GM19452 (cell line): ENCODE measurements at regions not wholly inside any gene's neighbourhood (a gene's known extent, or its start where the extent isn't known, plus 50 kb on each side); places are given as distances from the start of the nearest gene placed in this dataset.

Experiments used
- ATAC-seq: cut with Tn5 transposase; IDR thresholded peaks from one replicate; pipeline ENCODE4 v1.9.1; 2021; ENCODE audit not compliant: unreplicated experiment

GRCh38 chr7:15867441-15867840 lies 181.0 kb upstream of the MEOX2 start:
- no peak for ATAC-seq

GRCh38 chr7:15866753-15867152 lies 180.3 kb upstream of the MEOX2 start:
- ATAC-seq: no peak

- no peak for ATAC-seq
Observed at GRCh38 chr7:15864626-15864991, 178.1 kb upstream of the MEOX2 start.

DNA sequence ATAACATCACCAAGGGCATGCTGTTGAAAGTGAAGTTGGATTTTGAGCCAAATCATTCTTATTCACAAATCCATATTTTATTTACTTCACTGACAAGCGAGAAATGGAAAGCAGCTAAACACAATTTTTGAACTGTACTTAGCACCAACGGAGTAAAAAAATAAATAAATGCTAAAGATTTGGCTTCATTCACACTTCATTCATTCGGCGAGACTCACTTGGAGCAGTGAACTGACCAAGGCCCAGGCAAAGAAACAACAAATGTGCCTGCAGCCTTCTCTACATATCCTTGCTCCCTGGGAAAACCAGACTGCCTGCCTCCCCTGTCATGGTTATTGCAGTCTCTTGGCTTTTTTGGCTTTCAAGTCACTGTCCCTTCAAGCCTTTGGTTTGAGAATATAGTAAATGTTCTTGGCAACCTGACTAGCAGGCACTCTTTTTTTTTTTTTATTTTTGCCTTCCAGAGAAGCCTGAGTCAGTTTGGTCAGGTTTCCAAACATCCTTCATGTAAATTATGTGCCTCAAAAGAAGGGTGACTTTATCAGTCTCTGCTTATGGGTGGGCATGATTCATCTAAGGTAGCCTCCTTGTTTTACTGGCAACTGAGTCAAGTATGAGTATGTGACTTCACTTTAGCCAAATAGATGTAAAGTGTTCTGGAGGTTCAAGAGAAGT lies 177.6 kb upstream of the MEOX2 start:
- ATAC-seq: no peak

GRCh38 chr7:15862781-15863165 lies 176.3 kb upstream of the MEOX2 start:
- ATAC-seq: no peak

DNA sequence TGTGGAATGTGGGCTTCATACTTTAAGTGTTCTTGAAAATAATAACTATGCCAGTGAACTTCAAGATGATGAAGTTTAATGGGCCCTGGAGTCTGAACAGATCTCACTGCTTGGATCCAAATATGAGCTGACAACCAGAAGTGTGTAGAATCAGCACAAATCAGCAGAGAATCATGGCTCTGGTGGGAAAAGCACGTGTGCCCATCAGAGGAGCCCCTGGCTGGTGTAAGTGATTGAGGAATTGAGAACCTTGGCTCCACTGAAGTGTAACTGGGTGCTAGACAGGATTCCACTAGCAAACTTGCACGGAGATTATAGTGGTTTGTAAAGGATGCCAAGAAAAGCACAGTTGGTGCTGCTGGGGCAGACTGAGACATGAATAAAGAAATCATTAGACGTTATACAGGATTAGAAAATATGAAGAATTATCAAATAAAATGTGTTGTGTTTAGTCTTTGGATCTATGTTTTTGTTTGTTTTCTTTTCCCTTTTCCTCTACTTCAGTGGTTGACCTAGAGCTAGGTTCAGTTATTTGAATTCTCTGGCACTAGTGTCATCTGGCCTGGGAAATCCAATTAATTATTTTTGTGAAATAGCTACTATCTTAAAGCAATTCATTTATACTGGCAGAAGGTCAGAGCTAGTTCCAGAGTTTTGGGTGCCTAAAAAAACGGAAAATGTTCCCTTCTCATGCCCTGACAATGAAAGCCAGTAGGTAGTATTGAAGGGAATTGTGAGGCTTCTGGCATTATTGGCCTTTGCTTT lies 175.7 kb upstream of the MEOX2 start:
- no peak for ATAC-seq

DNA sequence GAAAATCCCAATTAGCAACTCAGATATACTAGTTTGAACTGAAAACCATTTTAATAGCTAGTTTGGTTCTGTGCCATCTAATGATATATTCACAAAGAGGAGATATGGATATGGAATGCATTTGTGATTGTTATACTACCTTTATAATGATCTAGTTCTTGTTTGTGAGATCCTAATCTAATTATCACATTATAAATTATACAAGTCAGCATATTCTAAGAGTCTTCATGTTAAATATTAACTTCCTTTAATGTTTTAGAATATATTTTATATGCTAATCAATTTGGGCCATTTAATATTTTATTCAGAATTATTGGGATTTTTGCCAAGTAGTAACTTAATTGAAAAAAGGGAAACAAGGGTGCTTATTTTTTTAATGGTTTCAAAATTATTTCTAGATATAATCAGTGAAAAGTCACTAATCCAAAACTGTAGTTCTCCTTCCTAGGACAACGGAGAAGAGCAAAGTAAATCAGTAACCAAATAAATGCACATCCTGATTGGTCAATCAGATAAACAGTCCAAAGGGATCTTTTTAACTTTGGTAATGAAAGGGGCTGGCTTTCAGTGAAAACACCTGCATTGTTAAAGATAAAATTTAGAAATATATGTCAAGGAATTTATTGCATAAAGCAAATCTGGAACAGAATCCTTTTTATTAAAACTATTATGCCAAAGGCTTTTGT lies 173.9 kb upstream of the MEOX2 start:
- no peak for ATAC-seq

GRCh38 chr7:15857026-15857425 lies 170.5 kb upstream of the MEOX2 start:
- no peak for ATAC-seq

GRCh38 chr7:15856311-15856710 lies 169.8 kb upstream of the MEOX2 start:
- no peak for ATAC-seq

- ATAC-seq: no peak
Observed at GRCh38 chr7:15855525-15856109, 169.1 kb upstream of the MEOX2 start.

DNA sequence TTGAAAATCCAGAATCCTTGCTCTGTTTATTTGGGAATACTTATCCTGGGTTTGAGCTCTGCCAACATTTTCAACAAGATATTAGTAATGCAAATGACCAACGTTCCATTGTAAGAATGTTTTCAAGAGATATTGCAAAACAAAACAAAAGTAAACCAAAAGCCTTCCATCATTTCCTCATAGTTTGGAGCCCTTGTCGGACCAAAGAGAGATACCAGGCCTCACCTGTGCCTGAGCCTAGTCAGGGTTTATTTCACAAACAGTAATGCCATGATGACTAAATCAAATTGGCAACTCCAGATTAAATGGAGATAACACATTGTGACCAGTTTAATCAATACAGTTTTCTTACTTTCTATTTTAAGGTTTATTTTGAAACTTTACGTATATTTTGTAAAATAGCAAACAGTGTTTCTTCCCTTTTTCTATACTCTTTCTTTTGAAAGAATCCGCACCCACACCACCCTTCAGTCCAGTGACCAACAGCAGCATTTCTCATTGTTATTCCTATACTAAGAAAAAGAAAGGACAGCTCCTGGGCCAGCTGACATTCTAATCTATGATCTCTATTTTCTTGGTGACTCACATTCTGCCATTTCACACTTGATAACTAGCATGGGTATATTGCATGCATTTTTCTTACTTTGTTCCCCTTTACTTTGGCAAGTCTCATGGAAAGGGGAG lies 168.5 kb upstream of the MEOX2 start:
- no peak for ATAC-seq

- ATAC-seq: no peak
Observed at GRCh38 chr7:15853832-15854470, 167.5 kb upstream of the MEOX2 start.

DNA sequence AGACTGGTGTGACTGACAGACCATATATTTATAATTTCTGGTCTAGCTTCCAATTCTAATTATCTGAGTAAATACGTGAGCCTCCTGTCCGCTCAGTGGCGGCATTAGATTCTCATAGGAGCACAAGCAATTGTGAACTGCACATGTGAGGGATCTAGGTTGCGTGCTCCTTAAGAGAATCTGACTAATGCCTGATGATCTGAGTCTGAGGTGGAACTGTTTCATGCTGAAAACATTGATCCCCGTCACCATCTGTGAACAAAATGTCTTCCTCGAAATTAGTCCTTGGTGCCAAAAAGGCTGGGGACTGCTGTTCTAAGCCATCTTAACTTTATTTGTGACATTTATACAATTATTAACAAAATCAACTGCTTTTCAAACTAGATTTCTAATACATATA lies 164.7 kb upstream of the MEOX2 start:
- no peak for ATAC-seq

DNA sequence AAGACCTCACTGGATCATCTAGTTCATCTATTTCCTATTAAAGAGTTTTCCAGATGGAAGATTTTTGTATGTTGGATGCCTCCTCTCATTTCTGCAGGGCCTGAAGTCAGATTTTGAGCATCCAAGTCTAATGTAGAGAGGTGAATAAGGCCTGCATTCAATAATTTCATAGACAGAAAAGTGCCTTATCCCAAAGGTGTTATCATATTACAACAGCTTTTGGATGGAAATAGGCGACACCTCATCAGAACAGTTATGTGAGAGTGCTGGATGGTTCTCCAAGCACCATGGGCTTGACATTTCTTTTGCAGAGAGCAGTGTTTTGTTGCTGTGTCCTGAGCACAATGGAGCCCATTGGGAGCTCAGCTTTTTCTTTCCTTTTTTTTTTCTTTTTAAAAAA lies 162.4 kb upstream of the MEOX2 start:
- no peak for ATAC-seq

GRCh38 chr7:15848362-15848761 lies 161.9 kb upstream of the MEOX2 start:
- ATAC-seq: no peak

DNA sequence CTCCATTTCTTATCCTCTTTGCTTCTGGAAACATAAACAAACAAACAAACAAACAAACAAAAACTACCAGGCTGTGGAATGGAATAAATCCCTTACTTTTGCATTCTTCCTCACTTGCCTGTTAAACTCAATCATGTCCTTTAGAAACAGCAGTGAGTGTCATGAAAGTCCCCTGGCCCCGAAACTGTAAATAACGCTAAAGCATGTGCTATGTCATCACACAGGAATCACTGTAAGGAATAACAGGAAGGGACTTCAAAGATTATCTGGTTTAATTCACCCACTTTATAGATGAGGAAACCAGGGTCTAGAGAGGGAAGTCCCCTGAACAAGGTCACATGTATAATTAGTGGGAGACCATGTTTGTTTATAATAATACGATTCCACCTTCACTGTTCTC lies 159.4 kb upstream of the MEOX2 start:
- ATAC-seq: no peak

DNA sequence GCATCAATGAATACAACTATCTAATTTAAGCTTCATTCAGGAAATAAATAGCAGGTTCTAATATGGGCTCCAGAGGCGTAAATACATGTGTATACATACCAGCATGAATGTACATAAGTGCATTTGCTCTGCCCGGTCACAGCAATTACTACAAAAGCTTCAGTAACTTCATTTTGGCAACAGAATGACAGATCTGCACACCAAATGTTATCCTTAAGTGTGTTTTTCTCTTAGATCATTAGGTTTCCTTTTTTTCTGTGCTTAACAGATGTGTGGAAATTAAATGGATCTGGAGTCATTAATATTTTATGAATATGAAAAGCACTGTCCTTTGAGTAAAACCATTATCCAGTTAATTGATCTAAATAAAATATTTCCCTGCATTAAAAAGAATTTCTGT lies 159.0 kb upstream of the MEOX2 start:
- no peak for ATAC-seq

DNA sequence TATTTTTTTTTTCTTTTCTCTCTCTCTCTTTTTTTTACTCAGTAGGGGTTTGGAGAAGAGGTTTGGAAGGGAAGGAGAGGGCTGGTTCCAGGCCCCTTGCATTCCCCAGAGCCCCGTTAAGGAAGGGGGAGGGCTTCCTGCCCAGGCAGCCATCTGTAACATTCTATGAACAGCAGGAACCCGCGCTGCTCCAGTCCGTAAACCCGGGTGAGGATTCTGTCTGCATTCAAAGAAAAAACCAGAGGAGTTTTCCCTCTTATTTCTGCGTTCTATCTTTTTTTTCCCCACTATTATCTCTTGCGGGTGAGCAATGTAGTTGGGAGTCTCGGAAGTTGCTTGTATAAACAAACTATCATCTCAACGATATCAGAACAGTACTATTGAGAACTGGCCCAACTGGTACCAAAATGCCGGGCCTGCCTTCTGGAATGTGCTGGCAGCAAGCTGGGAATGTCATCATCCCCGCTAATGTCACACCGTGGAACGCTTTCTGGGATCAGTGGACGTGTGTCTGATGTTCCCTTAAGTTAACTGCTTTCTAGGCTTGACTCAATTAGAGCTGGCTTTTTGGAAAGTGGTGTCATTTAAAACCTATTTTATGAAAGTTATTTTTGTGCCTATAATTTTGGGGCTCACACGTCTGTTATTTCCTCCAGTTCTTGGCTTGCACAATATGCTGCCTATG lies 153.1 kb upstream of the MEOX2 start:
- no peak for ATAC-seq

DNA sequence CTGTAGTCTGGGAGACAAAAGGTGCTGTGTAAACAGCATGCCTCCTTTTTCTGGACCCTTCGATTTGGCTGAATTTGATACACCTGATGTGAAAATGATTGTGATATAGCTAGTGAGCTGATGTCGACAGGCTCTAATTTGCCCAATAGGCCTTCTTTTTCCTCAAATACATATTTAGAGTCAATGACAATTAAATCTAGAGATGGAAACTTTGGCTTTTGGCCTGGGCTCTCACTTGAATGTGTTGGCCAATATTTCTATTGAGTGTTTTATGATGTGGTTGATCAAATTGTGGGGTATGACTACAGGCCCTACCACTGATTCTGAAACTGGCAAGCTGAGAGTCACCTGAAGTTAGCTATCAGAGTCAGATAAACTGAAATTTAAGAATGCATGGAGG lies 151.8 kb upstream of the MEOX2 start:
- no peak for ATAC-seq

- ATAC-seq: no peak
Observed at GRCh38 chr7:15837306-15837950, 150.9 kb upstream of the MEOX2 start.
